Endothelial cell (in vitro differentiated cells): ENCODE measurements at regions not wholly inside any gene's neighbourhood (a gene's known extent, or its start where the extent isn't known, plus 50 kb on each side); places are given as distances from the start of the nearest gene placed in this dataset.

ENCODE experiments used
- DNase-seq: peaks from one replicate; pipeline ENCODE4 v3.0.0; 2021; ENCODE audit warnings: low spot score
- H3K27ac Mint-ChIP-seq: one replicate; pipeline ENCODE4 v1.8.0; 2021; ENCODE audit warnings: mixed read lengths, inconsistent platforms; ENCODE audit not compliant: unreplicated experiment
- H3K27me3 Mint-ChIP-seq: one replicate; pipeline ENCODE4 v1.8.0; 2021; ENCODE audit warnings: mild to moderate bottlenecking, moderate library complexity, mixed read lengths, inconsistent platforms; ENCODE audit not compliant: unreplicated experiment
- H3K36me3 Mint-ChIP-seq: one replicate; pipeline ENCODE4 v1.8.0; 2021; ENCODE audit warnings: mild to moderate bottlenecking, low read depth, mixed read lengths, inconsistent platforms; ENCODE audit not compliant: unreplicated experiment
- H3K4me1 Mint-ChIP-seq: one replicate; pipeline ENCODE4 v1.8.0; 2021; ENCODE audit warnings: mild to moderate bottlenecking, mixed read lengths, inconsistent platforms; ENCODE audit not compliant: unreplicated experiment
- H3K4me3 Mint-ChIP-seq: one replicate; pipeline ENCODE4 v1.8.0; 2021; ENCODE audit warnings: mild to moderate bottlenecking, mixed read lengths, inconsistent platforms; ENCODE audit not compliant: unreplicated experiment
- H3K9me3 Mint-ChIP-seq: one replicate; pipeline ENCODE4 v1.8.0; 2021; ENCODE audit warnings: mixed read lengths, inconsistent platforms; ENCODE audit not compliant: unreplicated experiment
- CTCF ChIP-seq: fragments of 200-600 bp; sonication (generic); IDR thresholded peaks from one replicate; pipeline ENCODE4 v1.5.0; 2021; ENCODE audit warnings: antibody characterized with exemption; ENCODE audit not compliant: unreplicated experiment

GRCh38 chr13:44266305-44266704 lies 107.3 kb upstream of the SERP2 start:
- H3K4me1 Mint-ChIP-seq = no peaks in the 10 kb centered on the region
- no peak for DNase-seq

GRCh38 chr13:44266772-44267171 lies 106.9 kb upstream of the SERP2 start:
- H3K9me3 Mint-ChIP-seq = no peaks in the 10 kb centered on the region
- H3K4me3 Mint-ChIP-seq = no peak overlapping the region
- TF ChIP-seq CTCF = no peak
- no peak for DNase-seq
- H3K27me3 Mint-ChIP-seq = no peaks in the 10 kb centered on the region
- H3K4me1 Mint-ChIP-seq = no peaks in the 10 kb centered on the region
- no peak overlapping the region for H3K27ac Mint-ChIP-seq
- H3K36me3 Mint-ChIP-seq = no peaks in the 10 kb centered on the region

More at GRCh38 chr13:44266305-44266704, 107.3 kb upstream of the SERP2 start:
- H3K27ac Mint-ChIP-seq = no peak overlapping the region
- no peak for TF ChIP-seq CTCF
- H3K9me3 Mint-ChIP-seq = no peaks in the 10 kb centered on the region
- H3K27me3 Mint-ChIP-seq = no peaks in the 10 kb centered on the region
- no peak overlapping the region for H3K4me3 Mint-ChIP-seq
- no peaks in the 10 kb centered on the region for H3K36me3 Mint-ChIP-seq

- H3K4me3 Mint-ChIP-seq = no peak overlapping the region
- no peaks in the 10 kb centered on the region for H3K4me1 Mint-ChIP-seq
- no peak for TF ChIP-seq CTCF
- H3K27me3 Mint-ChIP-seq = no peaks in the 10 kb centered on the region
- DNase-seq = no peak
- peak overlapping the region; percentile 33 for H3K27ac Mint-ChIP-seq
- no peaks in the 10 kb centered on the region for H3K36me3 Mint-ChIP-seq
- H3K9me3 Mint-ChIP-seq = no peaks in the 10 kb centered on the region
Observed at GRCh38 chr13:44267203-44267602, 106.4 kb upstream of the SERP2 start.

GRCh38 chr13:44267980-44268379 lies 105.6 kb upstream of the SERP2 start:
- Mint-ChIP-seq H3K4me3 (no peak overlapping the region), H3K36me3 (no peaks in the 10 kb centered on the region), H3K27me3 (no peaks in the 10 kb centered on the region), H3K9me3 (no peaks in the 10 kb centered on the region), H3K27ac (no peak overlapping the region), H3K4me1 (no peaks in the 10 kb centered on the region)
- TF ChIP-seq CTCF = no peak
- no peak for DNase-seq

- TF ChIP-seq CTCF = no peak
- H3K36me3 Mint-ChIP-seq = no peaks in the 10 kb centered on the region
- no peak overlapping the region for H3K4me3 Mint-ChIP-seq
- no peaks in the 10 kb centered on the region for H3K4me1 Mint-ChIP-seq
- H3K9me3 Mint-ChIP-seq = no peaks in the 10 kb centered on the region
- no peaks in the 10 kb centered on the region for H3K27me3 Mint-ChIP-seq
- no peak for DNase-seq
- no peak overlapping the region for H3K27ac Mint-ChIP-seq
Observed at GRCh38 chr13:44268980-44269379, 104.6 kb upstream of the SERP2 start.
